ENCODE measurements at regions not wholly inside any gene's neighbourhood (a gene's known extent, or its start where the extent isn't known, plus 50 kb on each side); places are given as distances from the start of the nearest gene placed in this dataset.

DNA sequence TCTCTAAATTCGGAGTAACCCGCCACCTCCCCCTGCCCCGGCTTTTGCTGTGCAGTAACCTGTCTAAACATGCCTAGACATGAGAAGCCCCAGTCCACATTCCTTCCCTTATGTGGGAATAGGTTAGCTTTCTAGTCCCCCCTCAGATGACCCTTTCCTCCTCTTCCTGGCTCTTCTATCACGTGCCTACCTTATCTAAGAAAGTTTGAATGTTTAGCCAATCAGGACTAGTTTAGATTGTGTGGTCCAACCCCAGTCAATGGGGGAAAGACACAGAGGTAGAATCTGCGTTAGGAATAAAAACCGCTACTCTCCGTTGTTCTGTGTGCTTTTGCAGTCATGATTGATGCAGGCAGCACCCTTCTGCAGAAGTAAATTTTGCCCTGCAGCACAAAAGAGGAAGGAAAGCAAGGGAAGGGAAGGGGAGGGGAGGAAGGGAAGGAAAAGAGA is 69.0 kb upstream of the CD93 start:
- DNase-seq (ENCODE audit: low read depth in 3 of 3, low spot score in 2 of 3) = no peak

DNA sequence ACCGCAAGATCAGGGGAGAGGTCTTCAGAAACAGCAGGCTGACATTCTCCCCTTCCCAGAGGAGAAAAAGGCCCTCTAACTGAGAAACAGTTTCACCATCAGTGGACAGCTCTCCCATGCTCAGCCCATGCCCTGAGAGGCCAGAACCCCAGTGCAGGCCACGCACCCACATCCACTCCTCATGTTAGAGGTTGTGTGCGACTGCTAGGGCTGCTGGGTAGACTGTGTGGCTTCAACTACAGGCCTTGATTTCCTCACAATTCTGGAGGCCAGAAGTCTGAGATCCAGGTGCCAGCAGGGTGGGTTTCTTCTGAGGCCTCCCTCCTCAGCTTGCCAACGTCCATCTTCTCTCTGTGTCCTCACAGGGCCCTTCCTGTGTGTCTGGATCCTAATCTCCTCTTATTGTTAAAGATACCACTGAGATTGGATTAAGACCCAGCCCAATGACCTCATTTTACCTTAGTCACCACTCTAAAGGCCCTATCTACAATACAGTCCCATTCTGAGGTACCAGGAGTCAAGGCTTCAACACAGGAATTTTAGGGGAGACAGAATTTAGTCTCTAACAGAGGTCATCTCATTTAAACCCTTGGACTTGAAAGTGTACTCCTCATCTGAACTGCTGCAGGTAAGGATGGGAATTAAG is 67.7 kb upstream of the CD93 start:
- DNase-seq (ENCODE audit: low read depth in 3 of 3, low spot score in 2 of 3) = no peak

DNA sequence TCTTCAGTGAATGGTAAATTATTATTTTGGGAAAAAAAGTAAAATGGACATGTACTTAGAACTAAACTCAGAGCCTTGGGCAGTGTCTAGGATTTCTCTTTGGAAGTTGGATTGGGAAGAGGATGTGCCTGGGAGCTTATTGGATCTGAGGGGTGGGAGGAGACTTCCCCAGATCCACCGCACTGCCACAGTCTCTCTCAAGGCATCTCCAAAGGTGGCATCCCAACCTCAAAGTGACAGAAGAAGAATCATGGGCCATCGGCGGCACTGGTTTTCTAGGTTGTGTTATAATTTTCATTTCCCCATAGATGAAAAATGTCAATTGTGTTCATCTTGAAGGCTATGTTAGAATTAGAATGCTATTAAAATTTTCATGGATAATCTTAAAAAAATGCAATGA is 66.8 kb upstream of the CD93 start:
- no peak for DNase-seq (ENCODE audit: low read depth in 3 of 3, low spot score in 2 of 3)

DNA sequence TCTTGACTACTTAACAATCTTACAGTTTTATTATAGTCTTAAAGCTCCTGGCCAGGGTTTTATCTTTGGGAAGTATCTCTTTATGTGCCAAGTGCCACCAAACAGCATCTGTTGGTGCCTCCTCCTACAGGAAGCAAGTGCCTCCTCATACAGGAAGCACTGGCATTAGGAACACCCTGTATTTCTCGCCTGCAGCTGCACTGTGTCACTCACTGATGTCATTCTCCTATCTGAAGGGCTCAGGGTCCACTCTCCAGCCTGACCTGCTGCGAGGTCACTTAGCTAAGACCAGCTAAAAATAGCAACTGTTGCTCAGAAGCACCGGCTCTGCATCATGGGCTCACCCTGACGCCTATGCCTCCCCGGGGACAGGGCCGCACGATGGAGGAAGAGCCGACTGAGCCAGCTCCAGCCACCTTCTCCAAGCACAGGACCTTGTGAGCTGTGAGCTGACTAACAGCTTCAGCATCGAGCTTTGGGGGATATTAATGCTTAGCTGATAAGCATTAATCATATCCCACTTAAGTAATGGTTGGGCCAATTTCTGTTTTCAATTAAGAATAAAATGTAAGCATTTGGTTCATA is 66.3 kb upstream of the CD93 start:
- DNase-seq (ENCODE audit: low read depth in 3 of 3, low spot score in 2 of 3) = no peak

DNA sequence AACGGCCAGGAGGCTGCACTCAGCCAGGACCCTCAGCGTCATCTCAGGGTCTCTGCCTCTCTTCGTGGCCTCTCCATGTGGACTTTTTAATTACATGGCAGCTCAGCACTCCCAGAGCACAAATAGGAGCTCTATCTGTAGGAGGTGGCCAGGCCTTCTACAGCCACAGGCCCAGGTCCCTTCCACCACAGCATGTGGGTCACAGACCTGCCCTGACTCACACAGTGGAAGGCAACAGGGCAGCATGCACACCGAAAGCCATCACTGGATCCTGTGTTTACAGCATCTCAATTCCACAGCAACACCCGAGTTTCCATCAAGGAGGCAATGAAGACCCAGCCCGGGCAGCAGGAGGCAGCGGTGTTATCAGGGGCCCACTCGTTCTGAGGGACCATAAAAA is 65.8 kb upstream of the CD93 start:
- DNase-seq (ENCODE audit: low read depth in 3 of 3, low spot score in 2 of 3) = no peak

DNA sequence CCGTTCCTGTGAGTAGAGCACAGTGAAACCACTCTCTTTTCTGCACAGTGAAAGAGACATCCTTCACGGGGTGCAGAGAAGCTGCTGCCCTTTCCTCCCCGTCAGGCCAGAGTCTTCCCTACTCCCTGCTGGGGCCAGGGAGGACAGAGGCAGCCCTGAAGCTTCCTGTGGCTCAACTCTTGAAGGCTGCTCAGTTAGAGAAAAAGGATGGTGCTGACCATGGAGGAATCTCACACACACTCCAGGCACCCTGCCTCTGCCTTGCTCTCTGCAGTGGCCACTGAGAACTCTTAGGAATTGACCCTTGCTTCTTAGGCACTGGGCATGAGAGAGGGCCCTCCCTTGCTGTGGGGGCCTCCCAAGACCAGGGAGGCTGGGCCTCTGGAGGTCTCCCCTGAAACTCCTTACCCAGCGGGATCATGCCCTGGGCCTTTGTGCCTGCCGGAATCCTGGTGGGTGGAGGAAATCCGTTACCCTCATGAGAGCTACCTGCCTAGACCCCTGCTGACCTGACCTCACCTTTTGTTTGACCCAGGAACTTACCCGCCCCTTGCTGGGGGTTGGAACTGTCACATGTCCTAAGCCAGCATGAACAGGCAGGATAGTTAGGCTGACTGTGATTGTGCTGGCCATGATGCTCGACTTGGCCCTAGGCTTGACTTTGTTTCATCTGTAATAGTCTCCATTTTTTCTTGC is 65.0 kb upstream of the CD93 start:
- no peak for DNase-seq (ENCODE audit: low read depth in 3 of 3, low spot score in 2 of 3)

DNA sequence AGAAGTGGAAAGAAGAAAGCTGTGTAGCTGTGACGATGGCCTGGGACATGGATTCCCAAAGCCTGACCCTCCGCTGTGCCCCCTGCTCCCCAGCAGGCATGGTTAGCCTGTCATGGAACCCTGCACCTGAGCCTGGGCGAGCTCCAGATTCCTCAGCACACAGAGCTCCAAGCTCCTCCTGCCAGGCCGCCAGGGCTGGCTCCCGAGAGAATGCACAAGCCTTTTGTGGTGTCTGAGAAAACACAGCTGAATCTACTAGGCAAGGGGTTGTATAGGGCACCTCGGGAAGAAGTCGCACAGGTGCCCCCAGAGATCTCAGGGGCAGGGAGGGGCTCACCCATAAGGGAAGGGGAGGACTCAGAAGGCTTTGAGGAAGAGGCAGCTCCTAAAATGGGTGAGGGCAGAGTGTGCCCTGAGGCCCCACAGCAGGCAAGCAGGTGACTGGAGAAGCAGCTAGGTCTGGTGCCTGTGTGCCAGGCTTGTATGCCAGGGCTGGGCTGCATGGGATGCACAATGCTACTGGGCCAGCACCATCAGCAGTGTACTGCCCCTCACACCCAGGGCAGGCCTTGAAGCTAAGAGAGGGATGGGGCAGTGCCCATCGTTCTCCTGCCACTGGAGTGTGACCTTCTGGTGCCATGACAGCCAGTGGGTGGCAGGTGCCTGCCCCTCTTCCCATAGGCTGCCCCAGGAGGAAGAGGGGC is 64.3 kb upstream of the CD93 start:
- no peak for DNase-seq (ENCODE audit: low read depth in 3 of 3, low spot score in 2 of 3)

DNA sequence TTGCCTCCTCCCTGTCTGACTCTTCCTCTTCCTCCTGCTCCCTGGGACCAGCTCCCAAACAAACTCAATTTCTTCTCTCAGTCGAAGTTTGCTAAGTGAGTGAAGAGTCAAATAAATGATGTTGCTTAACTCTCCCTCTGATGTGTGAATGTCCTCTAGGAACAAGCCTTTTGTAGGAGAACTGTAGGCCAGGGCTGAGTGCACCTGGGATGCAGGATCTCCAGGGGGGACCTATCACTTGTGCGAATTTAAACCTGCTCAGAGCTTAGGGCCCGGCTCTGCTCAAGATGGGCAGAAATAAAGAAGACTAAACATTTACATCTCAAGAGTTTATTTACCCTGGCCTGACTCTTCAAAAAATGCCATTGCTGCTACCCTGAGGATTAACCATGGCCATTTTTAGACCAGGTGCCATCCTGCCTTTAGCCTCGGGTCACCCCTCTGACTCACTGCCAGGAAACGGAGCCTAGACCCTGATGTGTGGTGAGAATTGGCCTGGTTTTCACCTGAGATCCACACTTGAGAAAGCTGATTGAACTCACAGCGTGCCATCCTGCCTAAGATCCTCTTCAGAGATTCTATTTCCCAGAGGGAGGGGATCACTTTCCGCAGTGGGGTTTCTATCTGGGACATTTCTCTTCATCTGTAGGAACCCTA is 63.6 kb upstream of the CD93 start:
- DNase-seq (ENCODE audit: low read depth in 3 of 3, low spot score in 2 of 3) = no peak

DNA sequence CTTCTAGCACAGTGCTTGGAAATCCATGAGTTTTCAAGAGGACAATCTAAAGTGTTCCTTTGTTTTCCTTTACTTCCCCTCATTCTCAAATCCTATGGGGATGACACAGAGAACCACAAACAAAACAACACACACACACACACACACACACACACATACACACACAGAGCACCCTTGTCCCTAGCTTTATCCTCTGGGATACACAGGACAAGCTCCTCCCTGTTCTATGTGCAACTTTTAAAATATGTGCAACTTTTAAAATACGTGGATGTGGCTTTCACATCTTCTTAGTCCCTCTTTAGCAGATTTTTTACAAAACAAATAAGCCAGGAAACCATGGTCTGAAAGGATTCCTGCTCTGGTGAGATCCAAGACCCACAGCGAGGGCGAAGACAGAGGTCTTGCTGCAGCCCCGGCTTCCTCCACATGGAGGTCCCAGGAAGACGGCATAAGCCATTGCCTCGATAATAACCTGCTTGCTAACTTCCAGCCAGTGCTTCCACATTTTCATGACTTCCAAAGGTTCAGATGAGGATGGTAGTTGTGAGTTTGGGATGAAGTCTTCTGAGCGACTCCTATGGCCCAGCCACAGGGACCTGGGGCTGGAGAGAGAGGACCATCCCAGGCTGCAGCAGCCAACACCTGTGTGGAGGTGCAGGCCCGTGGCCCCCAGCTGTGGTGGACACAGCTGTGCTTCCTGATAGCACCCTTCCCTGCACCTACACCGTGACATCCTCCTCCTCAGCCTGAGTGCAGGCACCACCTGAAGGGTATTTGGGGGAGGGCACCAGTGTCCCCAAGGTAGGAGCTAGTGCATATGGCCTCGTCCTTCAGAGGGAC is 62.8 kb upstream of the CD93 start:
- DNase-seq (ENCODE audit: low read depth in 3 of 3, low spot score in 2 of 3) = no peak

DNA sequence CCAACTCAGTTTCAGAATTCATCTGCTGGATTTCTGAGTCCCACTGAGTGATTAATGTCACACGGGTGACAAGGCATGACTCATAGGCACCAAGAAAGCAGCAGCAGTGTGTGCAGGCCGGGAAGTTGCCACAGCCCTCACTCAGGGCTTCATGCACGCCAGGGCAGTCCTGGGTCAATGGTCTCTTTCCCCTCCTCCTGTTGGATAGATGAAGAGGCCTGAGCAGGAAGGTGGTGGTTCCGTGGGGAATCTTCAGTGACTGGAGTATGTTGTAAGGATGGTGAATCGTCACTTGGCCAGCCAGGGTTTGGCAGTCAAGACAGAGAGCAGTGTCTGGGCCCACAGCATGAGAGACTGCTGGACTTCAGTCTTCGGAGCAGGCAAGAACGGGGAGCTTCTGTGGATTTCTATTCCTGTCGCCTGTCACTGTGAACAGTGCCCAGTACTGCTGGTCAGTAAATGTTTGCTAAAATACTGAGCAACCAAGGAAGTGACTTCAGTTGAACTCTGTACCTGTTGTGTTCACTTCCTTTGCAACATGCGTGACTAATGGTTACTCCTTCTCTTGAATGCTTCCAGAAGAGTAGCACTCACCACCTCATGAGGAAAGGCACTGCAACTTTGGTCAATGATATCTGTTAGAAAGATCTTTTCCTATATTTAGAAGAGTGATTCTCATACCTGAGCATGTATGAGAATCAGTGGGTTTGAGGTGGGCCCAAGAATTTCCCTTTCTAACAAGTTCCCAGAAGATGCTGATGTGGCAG is 62.0 kb upstream of the CD93 start:
- DNase-seq (ENCODE audit: low read depth in 3 of 3, low spot score in 2 of 3) = no peak

DNA sequence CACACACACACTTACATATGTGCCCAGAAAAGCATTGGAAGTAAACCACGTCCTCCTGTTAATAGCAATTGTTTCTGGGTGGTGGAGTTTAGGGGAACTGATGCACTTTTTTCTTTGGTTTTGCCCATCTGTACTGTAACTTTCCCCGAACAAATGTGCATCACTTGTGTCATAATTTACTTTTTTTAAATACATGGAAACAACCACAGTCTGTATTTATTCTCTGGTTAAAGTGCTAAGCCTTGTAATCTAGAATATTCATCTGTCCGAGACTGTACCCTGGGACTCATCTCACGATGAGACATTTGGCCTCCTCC is 61.5 kb upstream of the CD93 start:
- DNase-seq (ENCODE audit: low read depth in 3 of 3, low spot score in 2 of 3) = no peak

DNA sequence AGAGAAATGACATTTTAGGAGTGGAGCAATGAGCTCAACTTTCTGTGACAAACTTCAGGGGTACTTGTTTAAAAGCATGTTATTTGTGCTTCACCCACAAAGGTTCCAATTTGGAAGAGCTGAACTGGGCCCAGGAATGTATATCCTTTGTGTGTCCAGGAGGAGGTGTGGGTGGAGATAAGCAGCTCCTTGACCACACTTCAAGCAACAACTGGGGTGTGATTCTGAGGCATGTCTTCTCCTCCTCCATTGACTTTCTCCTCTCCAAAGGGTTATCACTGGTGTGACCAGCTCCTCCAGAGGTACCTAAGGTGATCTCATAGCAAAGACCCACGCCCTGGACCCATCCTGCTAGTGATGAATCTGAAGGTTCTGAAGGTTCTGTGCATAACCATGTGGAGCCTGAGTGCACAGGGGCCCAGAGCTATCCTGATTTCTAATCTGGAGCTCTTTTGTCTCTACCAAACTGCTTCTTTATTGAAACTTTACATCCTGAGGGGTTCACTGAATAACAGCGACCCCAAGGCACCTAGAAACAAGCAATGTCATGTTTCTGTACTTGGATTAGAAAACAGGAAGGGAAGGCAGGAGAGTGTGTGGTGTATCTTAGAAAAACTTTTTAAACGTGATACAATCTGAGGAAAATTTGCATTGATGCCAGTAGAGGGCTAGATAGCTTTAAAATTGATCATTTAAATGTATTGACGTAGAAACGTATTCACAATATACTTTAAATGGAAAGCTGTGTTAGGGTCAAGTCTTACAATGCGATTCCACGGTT is 60.9 kb upstream of the CD93 start:
- no peak for DNase-seq (ENCODE audit: low read depth in 3 of 3, low spot score in 2 of 3)

DNA sequence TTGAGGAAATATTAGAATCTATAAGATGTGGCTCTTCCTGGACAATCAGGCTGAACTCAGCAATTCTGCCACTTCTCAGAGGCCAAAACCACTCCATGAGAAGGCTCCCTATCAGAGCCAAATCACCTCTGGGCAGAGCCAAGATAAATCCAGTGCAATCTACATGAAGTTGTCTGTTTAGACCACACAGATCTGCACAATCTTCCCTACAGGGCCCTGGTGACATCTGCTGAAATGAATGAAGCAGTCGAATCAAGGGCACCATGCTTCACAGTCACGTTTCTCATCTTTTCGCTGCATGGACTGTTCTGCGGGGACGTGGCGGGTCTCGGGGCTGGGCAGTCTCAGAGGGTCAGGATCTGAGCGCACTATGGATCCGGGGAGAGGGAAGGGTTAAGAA is 60.1 kb upstream of the CD93 start:
- DNase-seq (ENCODE audit: low read depth in 3 of 3, low spot score in 2 of 3) = no peak

DNA sequence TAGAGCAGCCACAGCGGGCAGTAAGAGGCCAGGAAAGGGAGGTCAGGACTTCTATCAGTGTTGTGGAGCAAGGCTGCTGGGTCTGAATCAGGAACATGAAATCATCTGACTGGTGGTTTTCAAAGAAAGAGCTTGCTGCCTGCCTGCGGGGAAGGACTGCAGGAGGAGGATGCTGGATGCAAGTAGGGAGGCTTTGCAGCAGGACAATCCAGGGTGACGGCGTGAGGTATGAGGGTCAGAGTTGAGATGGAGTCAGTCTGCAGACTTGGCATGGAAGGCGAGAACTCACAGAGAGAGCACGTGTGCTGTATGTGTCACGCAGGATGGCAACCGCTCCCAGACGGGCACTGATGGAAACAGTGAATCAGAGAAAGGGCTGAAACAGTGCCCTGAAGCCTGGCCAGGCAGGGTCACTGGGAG is 59.2 kb upstream of the CD93 start:
- no peak for DNase-seq (ENCODE audit: low read depth in 3 of 3, low spot score in 2 of 3)

DNA sequence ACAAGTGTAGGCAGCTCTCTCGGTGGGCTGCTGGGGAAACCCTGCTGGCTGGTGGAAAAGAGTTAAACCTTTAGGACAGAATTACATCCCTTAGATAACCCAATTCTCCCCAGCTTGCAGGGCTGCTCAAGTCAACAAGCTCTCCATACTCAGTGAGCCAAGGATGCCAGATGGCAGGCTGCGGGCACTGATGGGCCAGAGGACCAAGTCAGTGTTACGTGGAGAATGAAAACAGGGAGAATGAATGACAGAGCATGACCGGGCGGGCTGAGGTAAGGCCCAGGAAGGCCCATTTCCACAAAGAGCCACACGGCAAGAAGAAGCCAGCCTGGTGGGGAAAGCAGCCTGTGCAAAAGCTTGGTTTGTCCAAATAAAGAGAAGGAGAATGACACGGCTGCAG is 58.7 kb upstream of the CD93 start:
- no peak for DNase-seq (ENCODE audit: low read depth in 3 of 3, low spot score in 2 of 3)

DNA sequence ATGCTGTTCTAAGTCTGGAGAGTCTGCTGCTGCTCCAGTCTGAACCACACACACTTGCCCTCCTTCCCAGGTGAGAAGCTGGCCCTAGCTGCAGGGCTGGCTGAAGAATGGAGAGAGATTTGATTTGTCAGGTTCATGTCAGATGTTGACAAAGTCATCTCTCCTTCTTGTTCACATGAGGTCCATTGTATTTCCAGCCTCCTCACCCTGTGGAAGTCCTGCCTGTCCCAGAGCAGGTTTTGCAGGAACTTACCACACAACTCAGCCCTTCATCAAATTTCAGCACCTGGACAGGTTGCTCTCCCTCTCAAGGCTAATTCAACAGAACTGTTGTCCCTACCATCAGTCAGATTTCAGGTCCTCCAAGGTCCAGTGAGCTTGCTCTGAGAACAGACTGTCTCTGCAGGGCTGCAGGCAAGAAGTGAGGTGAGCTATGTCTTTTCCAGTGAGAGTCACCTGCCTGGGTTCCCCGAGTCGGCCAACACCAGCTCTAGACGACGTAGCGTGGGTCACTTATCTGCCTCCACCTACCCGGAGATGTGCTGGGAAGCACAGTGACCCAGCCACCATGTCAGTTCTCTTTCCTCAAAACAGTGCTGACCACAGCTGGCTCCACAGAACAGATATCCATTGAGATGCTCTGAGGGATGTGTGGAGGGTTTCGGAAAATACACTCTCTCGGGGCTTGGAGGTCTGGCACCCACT is 58.0 kb upstream of the CD93 start:
- no peak for DNase-seq (ENCODE audit: low read depth in 3 of 3, low spot score in 2 of 3)

DNA sequence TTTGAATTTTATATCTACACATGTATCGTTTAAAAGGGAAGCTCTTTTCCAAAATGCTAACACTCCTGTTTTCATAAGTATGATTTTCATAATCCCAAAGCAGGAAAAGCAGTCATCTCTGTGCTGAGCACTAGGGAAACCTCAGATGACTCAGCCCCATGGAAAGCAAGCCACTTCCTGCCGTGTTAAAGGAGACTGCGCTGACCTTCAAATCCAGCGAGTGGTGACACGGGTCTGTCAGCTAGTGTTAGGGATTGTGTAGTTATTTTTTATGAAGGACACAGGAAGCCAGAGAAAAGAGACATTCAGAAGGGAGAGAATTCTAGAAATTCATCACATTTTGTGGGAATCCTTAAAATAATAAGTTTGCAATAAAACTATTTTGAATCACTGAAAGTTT is 57.0 kb upstream of the CD93 start:
- no peak for DNase-seq (ENCODE audit: low read depth in 3 of 3, low spot score in 2 of 3)

Data from right renal cortex interstitium (tissue), 3 donors.